ENCODE measurements at regions not wholly inside any gene's neighbourhood (a gene's known extent, or its start where the extent isn't known, plus 50 kb on each side); places are given as distances from the start of the nearest gene placed in this dataset.
A peak's percentile ranks its signal among the peaks of the same experiment; 100 is the strongest.

DNA sequence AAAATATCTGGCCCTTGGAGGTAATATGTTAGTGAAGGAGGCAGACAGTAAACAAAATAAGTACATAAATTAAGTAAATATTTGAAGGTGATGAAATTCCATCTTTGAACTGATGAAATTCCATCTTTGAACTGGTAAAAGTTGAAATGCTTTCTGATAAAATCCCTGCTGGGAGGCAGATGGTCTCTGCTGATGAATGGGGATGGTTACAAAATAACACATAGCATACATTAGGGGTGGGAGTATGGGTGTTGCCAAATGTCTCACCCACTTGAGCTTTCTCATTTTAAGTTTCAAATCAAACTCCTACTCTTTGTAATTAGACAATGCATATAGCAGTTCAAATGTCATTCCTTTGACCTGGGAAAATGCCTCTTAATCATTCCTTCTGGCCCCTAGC is 77.5 kb upstream of the SORCS3 start:
- intact Hi-C loops (cut with DNase I), result no loop called here
- no peak for DNase-seq (ENCODE audit: low spot score)

DNA sequence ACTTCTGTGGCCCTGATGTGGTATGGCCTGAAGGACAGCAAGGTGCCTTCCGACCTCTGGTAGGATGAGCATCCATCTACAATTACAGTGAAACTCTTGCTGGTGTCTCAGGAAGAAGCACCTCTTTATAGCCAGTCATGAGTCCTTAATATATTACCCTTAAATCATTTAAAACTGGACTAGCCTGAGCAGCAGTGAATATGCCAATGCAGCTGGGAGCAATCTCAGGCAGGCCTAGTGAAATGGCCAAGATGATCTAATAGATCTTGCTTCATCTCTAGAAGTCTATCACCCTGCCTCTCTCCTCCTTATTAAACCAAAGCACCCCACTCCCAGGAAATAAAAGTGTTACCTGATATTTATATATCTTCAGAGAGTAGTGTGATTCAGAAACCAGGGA is 66.7 kb upstream of the SORCS3 start:
- intact Hi-C loops (cut with DNase I), result no loop called here
- DNase-seq (ENCODE audit: low spot score), result no peak

DNA sequence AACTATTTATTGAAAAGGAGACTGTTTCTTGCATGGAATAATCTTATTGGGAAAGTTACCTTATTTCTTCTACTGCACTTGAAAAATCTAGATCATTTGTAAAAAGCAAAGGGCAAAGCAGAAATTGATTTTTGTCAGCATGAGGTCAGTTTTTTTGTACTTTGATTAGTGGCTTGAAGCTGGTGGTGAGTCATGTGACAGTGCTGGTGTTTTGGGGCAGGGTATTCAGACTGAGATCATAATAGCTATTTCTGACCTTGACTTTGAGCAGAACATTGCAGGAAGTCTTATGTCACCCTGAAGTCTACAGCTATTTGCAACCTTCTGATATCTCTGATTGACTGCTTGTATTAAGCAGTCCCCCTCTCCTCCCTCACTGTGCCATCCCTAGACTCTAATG is 66.3 kb upstream of the SORCS3 start:
- intact Hi-C loops (cut with DNase I), result no loop called here
- no peak for DNase-seq (ENCODE audit: low spot score)

DNA sequence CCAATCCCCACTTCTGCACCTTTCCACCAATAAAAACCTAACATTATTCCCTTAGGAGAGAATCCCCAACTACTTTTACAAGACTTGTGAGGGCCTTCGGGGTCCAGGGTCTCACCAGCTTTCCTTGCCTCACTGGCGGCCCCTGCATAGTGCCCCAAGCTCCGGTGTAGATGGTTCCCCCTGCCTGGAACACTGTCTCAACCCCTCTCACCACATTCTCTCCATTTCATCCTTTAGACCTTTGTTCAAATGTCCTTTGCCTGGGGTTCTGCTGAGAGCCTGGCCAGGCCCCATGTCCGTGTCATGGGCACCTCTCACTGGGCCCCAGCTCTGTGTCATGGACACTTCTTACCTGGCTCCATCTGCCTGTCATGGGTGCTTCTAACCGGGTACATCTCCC is 64.5 kb upstream of the SORCS3 start:
- DNase-seq (ENCODE audit: low spot score), result no peak
- intact Hi-C loops (cut with DNase I), result no loop called here

DNA sequence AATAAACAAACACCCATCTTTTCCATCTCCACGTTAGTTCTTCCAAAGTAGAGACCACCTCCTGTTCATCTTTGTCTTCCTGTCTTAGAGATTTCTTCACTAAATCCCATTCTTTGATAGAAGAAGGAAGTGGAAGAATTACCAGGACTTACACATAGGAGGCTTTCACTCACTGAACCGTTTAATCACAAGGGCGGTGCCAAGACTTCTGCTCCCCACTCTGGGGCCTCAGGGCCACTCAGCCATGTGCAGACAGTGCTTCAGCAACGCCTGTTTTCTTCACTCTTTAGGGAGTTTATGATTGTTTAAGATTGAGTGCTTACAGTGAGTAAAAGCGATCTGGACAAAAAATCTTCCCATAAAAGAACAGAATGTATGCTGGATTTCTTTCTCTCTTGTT is 63.9 kb upstream of the SORCS3 start:
- intact Hi-C loops (cut with DNase I), result no loop called here
- no peak for DNase-seq (ENCODE audit: low spot score)

DNA sequence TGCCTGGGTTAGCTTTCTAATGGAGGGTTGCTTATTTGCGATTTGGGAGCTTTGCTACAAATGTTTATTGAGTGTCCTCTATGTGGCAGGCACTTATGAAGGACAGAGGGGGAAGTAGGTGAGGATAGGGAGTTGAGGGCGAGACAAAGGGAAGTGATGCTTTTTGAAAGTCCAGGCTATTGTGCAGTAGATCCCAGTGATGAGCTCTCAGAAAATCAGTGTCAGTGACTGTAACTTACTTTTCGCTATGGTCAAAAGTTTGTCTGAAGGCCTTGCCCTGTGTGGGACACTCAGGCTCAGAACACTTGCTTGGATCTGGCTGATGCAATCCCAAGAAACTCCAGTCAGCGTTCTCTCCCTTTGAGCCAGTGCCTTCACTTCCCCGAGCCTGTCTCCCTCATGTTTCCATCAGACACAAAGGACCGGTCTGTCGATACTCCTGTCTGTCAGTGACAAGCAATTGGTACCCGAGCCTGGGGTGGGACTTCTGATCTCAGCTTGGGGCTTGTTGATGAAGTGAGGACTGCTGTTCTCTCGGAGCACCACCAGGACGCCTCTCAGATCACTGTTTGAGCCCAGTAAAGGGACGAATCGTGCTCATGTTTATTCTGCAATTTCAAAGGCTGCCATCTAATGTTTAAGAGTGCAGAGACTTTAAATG is 63.1 kb upstream of the SORCS3 start:
- intact Hi-C loops (cut with DNase I), result no loop called here
- no peak for DNase-seq (ENCODE audit: low spot score)

DNA sequence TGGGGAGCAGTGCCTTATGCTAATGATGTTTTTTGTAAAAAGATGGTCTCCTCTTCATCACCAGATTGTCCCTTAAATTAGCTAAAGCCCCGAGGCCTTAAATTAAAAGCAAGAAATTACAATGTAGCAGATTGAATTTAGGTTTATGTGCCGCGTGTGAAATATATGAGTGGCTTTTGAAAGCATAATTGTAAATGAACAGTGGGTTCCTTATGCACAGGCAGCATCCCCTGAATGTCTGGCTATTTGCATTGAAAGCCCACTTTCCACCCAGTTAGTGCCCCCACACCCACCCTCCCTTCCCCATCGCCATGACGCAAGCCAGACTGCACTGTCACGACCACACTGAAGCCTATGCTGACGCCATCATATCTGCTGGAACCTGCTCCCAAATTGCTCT is 62.4 kb upstream of the SORCS3 start:
- no peak for DNase-seq (ENCODE audit: low spot score)
- intact Hi-C loops (cut with DNase I), result no loop called here

DNA sequence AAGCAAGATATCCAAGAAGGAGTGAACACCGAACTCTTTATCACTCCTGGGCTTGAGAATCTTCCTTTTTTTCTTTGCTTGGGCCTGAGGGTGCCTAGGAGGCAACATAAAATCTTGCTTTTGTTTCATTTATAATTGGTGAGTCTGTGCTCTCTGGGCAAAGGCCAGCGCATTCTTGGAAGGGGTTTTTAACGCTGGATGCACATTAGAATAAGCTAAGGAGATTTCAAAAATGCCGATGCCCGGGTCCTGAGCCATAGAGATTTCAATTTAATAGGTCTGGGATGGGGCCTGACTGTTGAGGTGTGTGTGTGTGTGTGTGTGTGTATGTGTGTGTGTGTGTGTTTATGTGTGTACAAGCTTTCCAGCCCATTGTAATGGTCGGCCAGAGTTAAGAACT is 62.0 kb upstream of the SORCS3 start:
- no peak for DNase-seq (ENCODE audit: low spot score)
- intact Hi-C loops (cut with DNase I), result no loop called here

DNA sequence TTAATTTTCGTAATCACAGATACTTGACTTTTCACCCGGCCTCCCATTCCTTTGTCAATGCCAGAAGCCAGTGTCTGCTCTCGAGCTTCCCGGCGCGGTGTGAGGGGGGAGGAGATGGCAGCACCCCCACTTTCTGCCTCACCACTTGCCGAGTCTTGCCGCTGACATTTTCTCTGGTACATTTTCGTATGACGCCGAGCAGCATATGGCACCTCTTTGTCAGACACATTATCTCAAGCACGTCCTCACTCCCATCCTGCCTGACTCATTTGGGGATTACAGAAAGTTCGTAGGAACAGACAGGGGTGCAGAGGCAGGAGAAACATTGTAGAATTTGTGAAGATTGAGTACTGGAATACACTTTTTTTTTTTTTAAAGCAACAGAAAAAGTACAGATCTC is 60.8 kb upstream of the SORCS3 start:
- intact Hi-C loops (cut with DNase I), result loop anchor here (5.0 kb wide), 1 partner anchor 173 kb away; no protein-coding TSS in a partner anchor

DNA sequence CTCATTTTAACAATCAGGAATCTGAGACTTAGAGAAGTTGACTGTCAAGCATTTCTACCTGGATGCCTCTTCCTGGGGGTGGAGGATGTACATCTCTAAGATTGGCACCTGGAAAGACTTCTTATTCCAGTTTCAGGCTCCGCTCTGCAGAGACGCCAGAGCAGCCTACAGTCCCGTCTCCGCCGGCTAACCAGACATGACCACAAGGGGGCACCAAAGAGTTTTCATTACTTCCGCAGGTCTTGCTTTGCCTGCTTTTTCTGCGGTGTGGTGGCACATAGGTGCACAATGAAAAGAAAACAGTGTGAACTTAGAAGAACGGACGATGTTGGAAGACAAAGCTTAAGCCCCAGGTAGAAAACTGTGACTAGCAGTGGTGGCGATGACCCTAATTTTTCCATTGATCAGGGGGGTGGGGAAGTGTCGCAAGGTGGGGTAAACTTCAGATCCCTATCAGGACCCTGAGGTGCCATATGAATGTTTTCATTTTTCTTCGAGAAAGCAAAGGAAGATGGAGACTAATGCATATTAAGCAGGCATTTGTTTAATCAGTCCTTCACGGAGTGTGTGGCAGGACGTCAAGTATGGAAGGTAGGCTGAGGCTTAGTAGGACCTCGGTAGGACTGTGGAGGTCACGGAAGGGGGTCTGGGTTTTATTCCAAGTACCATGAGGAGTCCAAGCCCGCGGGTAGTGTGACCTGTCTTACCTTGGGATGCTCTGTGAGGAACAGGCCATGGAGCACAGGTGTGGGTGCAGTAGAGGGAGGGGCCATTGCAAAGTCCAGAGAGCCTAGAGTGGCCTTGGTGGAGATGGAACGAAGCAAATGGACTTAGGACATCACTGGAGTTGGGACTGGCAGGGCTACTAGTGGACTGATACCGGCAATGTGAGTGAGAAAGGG is 60.1 kb upstream of the SORCS3 start:
- intact Hi-C loops (cut with DNase I), result loop anchor here (5.0 kb wide), 1 partner anchor 174 kb away; no protein-coding TSS in a partner anchor
- peak; percentile 82 for DNase-seq (ENCODE audit: low spot score)

More for the DNA sequence above, 60.8 kb upstream of the SORCS3 start:
- DNase-seq (ENCODE audit: low spot score), result no peak

DNA sequence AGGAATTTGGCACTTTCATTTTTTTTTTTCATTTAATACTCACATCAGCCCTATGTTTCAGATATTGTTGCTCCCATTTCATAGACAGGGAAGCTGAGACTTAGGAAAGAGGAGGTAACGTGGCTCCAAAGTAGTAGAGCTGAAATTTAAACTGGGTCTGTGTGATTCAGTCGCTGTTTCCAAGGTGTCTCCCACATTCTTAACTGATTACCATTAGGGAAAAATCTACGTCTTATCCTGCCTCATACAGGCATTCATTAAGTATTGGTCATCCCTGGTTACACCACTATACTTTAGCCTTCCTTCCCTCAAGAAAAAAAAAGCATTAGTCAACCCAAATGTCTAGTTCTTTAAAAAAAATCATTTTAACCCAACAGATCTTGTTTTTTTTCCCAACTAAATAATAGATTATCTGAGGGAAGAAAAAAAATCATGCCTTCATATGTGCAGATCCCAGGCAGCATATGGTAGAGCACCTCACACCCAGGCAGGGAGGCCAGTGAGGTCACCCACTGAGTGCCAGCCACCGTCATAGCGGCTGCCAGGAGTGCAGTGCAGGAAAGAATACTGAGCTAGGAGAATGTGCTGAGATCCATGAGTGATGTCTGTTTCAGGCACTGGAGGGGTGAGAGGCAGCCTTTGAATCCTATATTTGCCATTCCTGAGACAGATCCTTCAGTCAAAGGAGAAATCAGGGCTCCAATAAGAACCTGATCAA is 59.0 kb upstream of the SORCS3 start:
- no peak for DNase-seq (ENCODE audit: low spot score)
- intact Hi-C loops (cut with DNase I), result loop anchor here (5.0 kb wide), 1 partner anchor 175 kb away; no protein-coding TSS in a partner anchor

DNA sequence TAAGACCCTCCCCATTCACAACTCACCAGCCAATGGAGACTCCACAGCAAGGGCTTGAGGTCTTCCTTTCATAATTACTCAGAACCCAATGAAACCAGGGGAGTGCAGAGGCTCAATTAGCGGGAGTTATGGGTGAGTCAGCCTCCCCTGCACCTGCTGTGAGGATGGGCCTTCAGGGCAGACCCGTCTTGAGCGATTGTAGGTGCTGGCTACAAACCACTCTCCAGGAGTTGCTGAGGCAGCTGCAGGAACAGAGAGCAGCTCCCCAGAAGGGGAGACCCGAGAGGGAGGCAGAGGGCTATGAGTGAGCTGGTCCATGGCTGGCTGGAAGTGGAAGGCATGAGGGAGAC is 58.5 kb upstream of the SORCS3 start:
- intact Hi-C loops (cut with DNase I), result loop anchor here (5.0 kb wide), 1 partner anchor 175 kb away; no protein-coding TSS in a partner anchor
- no peak for DNase-seq (ENCODE audit: low spot score)

DNA sequence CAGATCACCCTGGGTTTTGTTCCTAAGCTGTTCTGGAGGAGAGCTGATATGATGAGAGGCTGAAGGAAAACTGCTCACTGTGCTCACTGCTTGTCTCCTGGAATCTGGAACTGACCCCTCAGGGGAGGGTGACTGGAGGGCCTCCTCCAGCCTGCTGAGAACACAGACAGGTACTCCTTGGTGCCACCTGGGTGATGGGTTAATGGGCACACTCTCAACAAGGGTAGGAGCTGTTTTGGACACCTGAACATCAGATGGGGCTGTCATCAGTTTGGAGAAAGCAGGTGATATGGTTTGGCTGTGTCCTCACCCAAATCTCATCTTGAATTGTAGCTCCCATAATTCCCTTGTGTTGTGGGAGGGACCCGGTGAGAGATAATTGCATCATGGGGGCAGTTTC is 58.1 kb upstream of the SORCS3 start:
- intact Hi-C loops (cut with DNase I), result loop anchor here (5.0 kb wide), 1 partner anchor 176 kb away; no protein-coding TSS in a partner anchor
- no peak for DNase-seq (ENCODE audit: low spot score)

DNA sequence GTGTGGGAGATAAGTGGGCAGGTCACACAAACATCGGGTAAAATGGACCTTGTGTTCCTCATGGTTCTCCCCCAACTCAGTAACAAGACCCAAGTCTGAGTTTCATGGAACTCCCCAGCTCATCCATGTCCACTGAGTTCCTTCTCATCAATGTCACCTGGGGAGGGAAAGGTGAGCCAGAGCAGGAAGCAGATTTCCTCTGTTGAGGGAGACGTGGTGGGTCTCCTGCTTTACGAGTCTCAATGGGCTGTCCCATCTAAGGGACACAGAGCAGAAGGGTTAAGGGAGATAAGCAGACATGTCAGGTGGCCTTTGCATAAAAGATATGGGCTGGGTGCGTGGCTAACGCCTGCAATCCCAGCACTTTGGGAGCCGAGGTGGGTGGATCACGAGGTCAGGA is 56.5 kb upstream of the SORCS3 start:
- intact Hi-C loops (cut with DNase I), result loop anchor here (5.0 kb wide), 1 partner anchor 177 kb away; no protein-coding TSS in a partner anchor
- DNase-seq (ENCODE audit: low spot score), result no peak

DNA sequence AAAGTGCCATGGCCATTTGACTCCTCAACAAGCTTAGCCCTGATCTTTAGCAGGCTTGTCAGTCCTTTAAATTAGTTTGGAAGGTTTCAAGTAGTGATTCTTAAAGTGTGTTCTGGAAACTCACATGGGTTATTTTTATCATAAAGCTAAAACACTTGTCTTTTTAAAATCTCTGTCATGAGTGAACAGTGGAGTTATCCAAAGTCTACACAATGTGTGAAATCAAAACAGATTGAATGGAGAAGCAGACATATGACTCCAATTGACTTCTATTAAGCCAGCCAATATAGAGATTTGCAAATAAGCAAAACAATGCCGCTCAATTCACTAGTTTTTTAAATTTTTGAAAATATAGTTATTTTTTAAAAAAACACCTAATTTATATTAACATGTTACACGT is 53.3 kb upstream of the SORCS3 start:
- intact Hi-C loops (cut with DNase I), result no loop called here
- no peak for DNase-seq (ENCODE audit: low spot score)

DNA sequence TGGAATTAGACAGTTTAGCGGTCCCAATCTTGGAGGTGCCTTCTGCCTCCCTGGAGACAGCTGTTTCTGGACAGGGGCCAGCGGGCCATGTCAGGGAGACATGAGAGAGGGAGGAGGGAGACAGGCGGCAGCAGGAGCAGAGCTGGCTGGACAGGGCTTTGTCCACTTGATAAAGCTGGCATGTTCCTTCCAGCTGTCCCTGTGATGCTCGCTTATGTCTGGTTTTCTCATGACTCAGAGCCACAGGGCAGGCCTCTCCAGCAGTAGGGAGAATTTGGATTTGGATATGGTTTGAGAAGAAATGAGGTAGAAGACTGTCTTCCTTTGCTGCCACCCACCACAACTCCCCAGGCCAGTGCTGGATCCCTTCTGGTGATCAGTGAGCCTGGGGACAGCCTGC is 51.7 kb upstream of the SORCS3 start:
- no peak for DNase-seq (ENCODE audit: low spot score)
- intact Hi-C loops (cut with DNase I), result no loop called here

DNA sequence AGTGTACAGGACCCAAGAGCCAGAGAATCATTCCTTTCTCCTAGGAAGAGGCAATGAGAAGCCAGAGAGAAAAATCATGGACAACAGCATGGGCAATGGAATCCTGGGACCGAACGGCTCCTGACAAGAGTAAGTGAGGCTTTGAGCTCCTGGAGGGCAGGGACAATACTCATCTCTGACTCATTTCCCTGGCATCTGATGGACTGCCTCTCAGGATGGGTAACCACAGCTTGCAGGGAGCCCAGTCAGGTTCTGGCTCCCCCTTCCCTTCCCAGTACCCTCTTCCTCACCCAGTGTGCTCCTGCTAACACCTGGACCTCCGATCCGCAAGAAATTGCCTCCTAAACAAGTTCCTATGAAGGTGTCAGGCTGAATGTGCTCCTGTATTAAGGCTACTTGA is 51.2 kb upstream of the SORCS3 start:
- intact Hi-C loops (cut with DNase I), result no loop called here
- DNase-seq (ENCODE audit: low spot score), result no peak

Data from cardiac septum (tissue), 1 donor.